HFF-Myc (cell line): ENCODE measurements at regions not wholly inside any gene's neighbourhood (a gene's known extent, or its start where the extent isn't known, plus 50 kb on each side); places are given as distances from the start of the nearest gene placed in this dataset.

ENCODE experiments used
- DNase-seq: peaks from one replicate; pipeline ENCODE4 v3.0.0-alpha.2; 2011; ENCODE audit warnings: low read depth; ENCODE audit errors: extremely low read depth
- H3K4me3 ChIP-seq: replicated peaks from 2 replicates; pipeline ENCODE4 v1.5.1; 2011; ENCODE audit warnings: low read depth, mild to moderate bottlenecking, control low read depth, low read length
- TF ChIP-seq, protein P1 (sequence below): IDR thresholded peaks from 2 replicates; pipeline ENCODE4 v1.5.1; 2012; ENCODE audit warnings: mild to moderate bottlenecking, low read depth, low read length, control low read depth; ENCODE audit errors: missing control alignments

DNA sequence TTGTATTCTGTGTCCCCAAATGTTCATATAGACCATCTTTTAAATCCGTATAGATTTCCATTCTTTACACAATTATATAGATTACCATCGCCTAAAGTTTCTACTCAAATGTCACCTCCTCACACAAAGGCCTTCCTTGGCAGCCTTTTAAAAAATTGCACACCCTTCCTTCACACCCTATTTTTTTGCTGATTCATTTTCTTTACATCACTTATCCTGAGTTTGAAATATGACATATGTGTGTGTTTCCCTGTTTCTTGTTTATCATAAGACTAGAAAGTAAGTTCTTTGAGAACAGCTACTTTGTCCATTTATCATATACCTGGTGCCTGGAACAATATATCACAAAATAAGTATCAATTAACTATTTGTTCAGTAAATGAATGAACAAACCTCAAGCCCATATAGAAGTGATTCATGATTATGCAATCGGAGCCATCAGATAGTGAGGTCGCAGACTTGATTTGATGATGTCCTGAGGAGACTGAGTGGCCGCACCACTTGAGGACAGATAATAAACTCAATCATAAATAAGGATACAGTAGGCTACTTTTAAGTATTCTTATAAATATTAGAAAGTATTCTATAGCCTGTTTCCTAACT lies 327.4 kb upstream of the ZC3H12C start:
- TF ChIP-seq, protein P1, sequence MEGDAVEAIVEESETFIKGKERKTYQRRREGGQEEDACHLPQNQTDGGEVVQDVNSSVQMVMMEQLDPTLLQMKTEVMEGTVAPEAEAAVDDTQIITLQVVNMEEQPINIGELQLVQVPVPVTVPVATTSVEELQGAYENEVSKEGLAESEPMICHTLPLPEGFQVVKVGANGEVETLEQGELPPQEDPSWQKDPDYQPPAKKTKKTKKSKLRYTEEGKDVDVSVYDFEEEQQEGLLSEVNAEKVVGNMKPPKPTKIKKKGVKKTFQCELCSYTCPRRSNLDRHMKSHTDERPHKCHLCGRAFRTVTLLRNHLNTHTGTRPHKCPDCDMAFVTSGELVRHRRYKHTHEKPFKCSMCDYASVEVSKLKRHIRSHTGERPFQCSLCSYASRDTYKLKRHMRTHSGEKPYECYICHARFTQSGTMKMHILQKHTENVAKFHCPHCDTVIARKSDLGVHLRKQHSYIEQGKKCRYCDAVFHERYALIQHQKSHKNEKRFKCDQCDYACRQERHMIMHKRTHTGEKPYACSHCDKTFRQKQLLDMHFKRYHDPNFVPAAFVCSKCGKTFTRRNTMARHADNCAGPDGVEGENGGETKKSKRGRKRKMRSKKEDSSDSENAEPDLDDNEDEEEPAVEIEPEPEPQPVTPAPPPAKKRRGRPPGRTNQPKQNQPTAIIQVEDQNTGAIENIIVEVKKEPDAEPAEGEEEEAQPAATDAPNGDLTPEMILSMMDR: no peak
- H3K4me3 ChIP-seq: no peak overlapping the region
- DNase-seq: no peak

DNA sequence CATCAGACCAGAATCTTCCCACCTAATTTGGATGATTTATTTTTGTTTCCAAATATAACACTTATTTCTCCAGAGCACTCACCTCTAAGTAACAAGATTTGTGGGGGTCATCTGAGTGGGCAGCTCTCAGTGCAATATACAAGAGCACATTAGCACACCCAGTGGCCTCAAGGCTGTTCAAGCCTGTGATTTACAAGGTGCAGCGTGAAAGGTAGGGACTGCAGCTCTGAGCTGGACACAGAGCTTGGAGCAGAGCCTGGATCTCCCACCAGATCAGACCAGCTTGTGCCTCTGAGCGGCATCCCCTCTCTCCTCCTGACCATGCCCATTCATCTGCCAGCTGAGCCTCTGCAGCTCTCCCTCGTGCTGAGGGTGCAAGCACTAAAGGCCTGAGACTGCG lies 323.3 kb upstream of the ZC3H12C start:
- TF ChIP-seq, protein P1: no peak
- DNase-seq: no peak
- H3K4me3 ChIP-seq: no peak overlapping the region

DNA sequence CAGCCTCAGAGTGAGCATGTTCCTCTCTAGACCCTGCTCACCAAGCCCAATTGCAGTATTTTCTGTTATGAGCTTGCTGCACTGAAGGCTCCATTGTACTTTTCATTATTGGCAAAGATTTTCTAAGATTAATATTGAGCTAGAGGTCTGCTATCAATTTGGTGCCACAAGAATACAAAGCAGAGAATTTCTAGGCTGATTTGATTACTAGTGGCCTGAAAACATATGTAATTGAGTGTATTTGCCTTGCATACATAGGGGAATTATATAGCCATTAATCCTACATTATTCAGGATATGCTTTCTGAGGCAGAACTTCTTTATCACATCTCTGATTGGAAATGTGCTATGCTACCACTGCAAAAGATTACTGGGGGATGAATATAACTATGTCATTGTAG lies 322.9 kb upstream of the ZC3H12C start:
- no peak overlapping the region for H3K4me3 ChIP-seq
- TF ChIP-seq, protein P1: no peak
- DNase-seq: no peak

DNA sequence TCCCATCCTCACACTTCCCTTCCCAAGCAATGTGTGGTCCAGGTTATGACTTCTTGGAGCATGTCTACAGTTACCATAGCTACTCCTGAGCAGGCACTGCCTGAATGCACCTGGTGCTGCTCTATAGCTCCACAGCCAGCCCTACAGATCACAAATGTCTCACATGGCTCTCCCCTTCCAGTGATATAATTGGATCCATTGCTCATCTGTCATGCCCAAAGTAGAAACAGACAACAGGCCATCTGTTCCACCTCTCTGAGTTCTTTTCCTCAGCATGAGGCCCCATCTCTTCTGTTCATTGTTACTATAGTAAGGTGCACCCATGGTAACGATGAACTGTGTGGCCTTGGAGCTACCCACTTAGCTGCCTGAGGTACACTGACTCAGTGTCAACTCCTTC lies 320.3 kb upstream of the ZC3H12C start:
- no peak overlapping the region for H3K4me3 ChIP-seq
- no peak for DNase-seq
- TF ChIP-seq, protein P1: no peak

DNA sequence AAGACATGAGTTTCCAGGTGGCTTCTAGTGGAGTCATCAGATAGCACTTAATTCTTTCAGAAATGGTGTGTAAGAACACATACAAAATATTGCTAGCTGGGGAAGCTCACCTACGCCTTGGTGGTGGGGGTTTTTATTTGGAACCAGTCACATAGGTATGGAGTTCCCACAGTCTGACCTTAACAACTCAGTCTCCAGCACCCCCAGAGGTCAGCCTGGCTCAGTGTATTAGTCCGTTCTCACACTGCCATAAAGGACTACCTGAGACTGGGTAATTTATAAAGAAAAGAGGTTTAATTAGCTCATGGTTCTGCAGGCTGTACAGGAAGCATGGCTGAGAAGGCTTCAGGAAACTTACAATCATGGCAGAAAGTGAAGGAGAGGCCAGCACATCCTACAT lies 317.5 kb upstream of the ZC3H12C start:
- TF ChIP-seq, protein P1: no peak
- no peak for DNase-seq
- H3K4me3 ChIP-seq: no peak overlapping the region

DNA sequence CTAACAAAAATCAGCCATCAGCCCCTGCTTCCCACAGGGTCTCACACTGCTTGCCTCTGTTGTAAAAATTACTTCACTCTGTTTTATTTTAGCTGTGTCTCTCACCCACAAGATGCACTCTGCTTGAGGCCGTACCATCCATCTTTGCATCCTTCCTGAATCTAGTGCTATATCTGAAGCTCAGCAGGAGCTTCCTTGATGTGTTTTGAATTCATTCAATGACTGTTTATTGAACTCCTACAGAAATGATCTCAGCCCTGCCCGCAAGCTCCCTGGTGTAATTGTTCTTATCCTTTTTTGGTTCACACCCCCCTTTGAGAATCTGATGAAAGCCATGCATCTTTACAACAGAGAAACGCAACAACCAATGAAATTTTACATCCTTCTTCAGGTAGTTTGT lies 310.2 kb upstream of the ZC3H12C start:
- TF ChIP-seq, protein P1: no peak
- H3K4me3 ChIP-seq: no peak overlapping the region
- no peak for DNase-seq

DNA sequence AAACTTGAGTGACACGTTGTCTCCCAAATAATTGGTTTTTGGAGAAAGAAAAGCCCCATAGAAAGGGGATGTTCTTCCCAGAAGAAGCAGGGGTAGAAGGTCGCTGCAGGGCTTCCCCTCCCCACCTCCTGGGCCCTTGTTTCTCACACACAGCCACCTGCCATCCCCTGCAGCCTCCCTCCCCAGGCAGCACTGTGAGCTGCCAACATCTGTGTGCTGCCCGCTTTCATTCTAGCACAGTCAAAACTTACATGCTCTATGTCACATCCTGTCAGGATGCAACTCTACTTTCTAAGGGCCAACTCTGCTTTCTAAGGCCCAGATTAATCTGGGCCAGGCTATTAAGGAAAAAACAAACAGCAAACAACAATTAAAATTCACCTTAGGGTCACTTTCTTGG lies 309.4 kb upstream of the ZC3H12C start:
- no peak for DNase-seq
- TF ChIP-seq, protein P1: no peak
- no peak overlapping the region for H3K4me3 ChIP-seq
